ENCODE measurements at regions not wholly inside any gene's neighbourhood (a gene's known extent, or its start where the extent isn't known, plus 50 kb on each side); places are given as distances from the start of the nearest gene placed in this dataset.

DNA sequence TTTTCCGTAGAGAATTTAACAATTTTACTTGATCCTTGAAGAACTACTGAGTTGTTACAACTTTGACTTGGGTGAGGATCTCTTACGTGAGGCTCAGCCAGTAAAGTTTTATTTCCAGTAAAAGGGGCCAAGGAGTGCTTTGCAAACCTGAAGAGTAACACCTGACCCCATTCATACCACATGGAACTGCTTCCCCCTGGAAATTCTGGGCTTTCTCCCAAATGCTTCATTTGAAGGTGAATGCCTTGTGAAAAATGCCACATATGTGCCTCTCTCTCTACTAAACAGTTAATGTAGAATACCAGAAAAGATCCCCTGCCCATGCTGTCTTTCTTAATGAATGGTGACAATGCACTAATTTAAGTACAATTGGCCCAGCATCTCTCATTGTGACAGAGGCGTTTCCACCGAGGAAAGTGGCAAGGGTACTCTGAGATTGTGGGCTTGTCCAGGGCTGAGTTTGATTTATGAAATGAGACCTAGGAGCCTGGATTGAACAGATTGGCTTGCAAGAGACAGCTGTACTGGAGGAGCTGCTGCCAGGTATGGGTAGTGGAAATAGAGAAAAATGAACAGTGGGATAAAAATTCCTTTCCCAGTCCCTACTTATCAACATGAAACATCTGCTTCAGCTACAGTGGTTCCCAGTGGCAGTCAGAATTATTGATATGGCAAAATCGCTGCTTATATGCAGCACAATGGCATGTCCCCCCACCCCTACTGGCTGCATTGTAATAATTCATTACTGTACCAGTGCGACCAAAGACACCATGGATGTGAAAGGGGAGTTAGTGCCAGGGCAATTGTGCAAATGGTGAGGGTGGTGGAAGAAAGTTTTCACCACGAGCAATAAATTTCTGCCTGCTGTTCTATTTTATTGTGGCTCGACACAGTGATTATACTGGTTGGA lies 843.7 kb upstream of the WWC1 start:
- Histone ChIP-seq H2AFZ (ENCODE audit: insufficient read depth, low read depth, low read length, poor library complexity, severe bottlenecking) (no peak overlapping the region), H3K9ac (ENCODE audit: low read length) (no peak overlapping the region), H3K79me2 (ENCODE audit: control insufficient read depth, insufficient read depth, low read length) (no peaks in the 10 kb centered on the region), H3K4me2 (replicated peaks; ENCODE audit: low read depth, low read length, poor library complexity, severe bottlenecking) (no peak overlapping the region), H3K36me3 (replicated peaks in 1 of 2; ENCODE audit: control extremely low read depth in 1 of 2, control insufficient read depth in 1 of 2, extremely low read depth in 1 of 2, insufficient read depth in 2 of 2, low read length in 1 of 2) (no peaks in the 10 kb centered on the region), H4K20me1 (ENCODE audit: control insufficient read depth, insufficient read depth, low read length, poor library complexity, severe bottlenecking) (no peaks in the 10 kb centered on the region), H3K4me1 (ENCODE audit: control insufficient read depth in 2 of 2, insufficient read depth in 2 of 2, low read length in 2 of 2) (no peaks in the 10 kb centered on the region), H3K27me3 (replicated peaks in 1 of 4; ENCODE audit: control extremely low read depth in 1 of 4, control insufficient read depth in 3 of 4, insufficient read depth in 4 of 4, low read length in 3 of 4) (no peaks in the 10 kb centered on the region), H3K9me3 (ENCODE audit: control extremely low read depth in 1 of 3, control insufficient read depth in 2 of 3, insufficient read depth in 1 of 3, low read length in 2 of 3) (no peaks in the 10 kb centered on the region), H3K4me3 (ENCODE audit: control extremely low read depth in 1 of 5, extremely low read depth in 1 of 5, insufficient read depth in 1 of 5, low read depth in 2 of 5, low read length in 4 of 5) (no peak overlapping the region), H3K27ac (ENCODE audit: low read length in 2 of 2) (no peak overlapping the region)
- ChIA-PET CTCF (no interaction called here), POLR2A (no interaction called here)
- 54% methylated on average over 6 of the region's 8 CpGs for WGBS (ENCODE audit: insufficient coverage)
- ATAC-seq (ENCODE audit: low read depth) (no peak), DNase-seq (no peak)
- Mint-ChIP-seq H3K4me3 (no peak overlapping the region), H3K27ac (no peak overlapping the region), H3K9me3 (ENCODE audit: insufficient read depth) (peaks cover 3% of the 10 kb centered on the region), H3K4me1 (no peaks in the 10 kb centered on the region), H3K27me3 (no peaks in the 10 kb centered on the region)
- TF ChIP-seq, protein P1, sequence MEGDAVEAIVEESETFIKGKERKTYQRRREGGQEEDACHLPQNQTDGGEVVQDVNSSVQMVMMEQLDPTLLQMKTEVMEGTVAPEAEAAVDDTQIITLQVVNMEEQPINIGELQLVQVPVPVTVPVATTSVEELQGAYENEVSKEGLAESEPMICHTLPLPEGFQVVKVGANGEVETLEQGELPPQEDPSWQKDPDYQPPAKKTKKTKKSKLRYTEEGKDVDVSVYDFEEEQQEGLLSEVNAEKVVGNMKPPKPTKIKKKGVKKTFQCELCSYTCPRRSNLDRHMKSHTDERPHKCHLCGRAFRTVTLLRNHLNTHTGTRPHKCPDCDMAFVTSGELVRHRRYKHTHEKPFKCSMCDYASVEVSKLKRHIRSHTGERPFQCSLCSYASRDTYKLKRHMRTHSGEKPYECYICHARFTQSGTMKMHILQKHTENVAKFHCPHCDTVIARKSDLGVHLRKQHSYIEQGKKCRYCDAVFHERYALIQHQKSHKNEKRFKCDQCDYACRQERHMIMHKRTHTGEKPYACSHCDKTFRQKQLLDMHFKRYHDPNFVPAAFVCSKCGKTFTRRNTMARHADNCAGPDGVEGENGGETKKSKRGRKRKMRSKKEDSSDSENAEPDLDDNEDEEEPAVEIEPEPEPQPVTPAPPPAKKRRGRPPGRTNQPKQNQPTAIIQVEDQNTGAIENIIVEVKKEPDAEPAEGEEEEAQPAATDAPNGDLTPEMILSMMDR (IDR thresholded peaks at IDR 0.05): no peak
- no peak for TF ChIP-seq EZH2 (IDR thresholded peaks at IDR 0.05; ENCODE audit: borderline replicate concordance, insufficient read depth, low read depth, low read length, poor library complexity, severe bottlenecking)
- intact Hi-C loops (cut with micrococcal nuclease): no loop called here

- CTCF ChIA-PET: no interaction called here
- no peaks in the 10 kb centered on the region for H3K4me1 Mint-ChIP-seq
- TF ChIP-seq EZH2 (IDR thresholded peaks at IDR 0.05; ENCODE audit: borderline replicate concordance, insufficient read depth, low read depth, low read length, poor library complexity, severe bottlenecking): no peak
- TF ChIP-seq, protein P1 (IDR thresholded peaks at IDR 0.05): no peak
Observed at GRCh38 chr5:167448376-167448775, 843.1 kb upstream of the WWC1 start.

More at GRCh38 chr5:167448376-167448775, 843.1 kb upstream of the WWC1 start:
- Mint-ChIP-seq H3K27ac (no peak overlapping the region), H3K9me3 (ENCODE audit: insufficient read depth) (peaks cover 3% of the 10 kb centered on the region), H3K27me3 (no peaks in the 10 kb centered on the region), H3K4me3 (no peak overlapping the region)
- H3K79me2 ChIP-seq (ENCODE audit: control insufficient read depth, insufficient read depth, low read length): no peaks in the 10 kb centered on the region
- POLR2A ChIA-PET: no interaction called here
- DNase-seq: no peak
- no peak overlapping the region for H3K9ac ChIP-seq (ENCODE audit: low read length)
- H3K27ac ChIP-seq (ENCODE audit: low read length in 2 of 2): no peak overlapping the region
- no peaks in the 10 kb centered on the region for H3K27me3 ChIP-seq (replicated peaks in 1 of 4; ENCODE audit: control extremely low read depth in 1 of 4, control insufficient read depth in 3 of 4, insufficient read depth in 4 of 4, low read length in 3 of 4)
- no peak overlapping the region for H3K4me2 ChIP-seq (replicated peaks; ENCODE audit: low read depth, low read length, poor library complexity, severe bottlenecking)
- no peaks in the 10 kb centered on the region for H4K20me1 ChIP-seq (ENCODE audit: control insufficient read depth, insufficient read depth, low read length, poor library complexity, severe bottlenecking)
- H3K36me3 ChIP-seq (replicated peaks in 1 of 2; ENCODE audit: control extremely low read depth in 1 of 2, control insufficient read depth in 1 of 2, extremely low read depth in 1 of 2, insufficient read depth in 2 of 2, low read length in 1 of 2): no peaks in the 10 kb centered on the region
- no CpG with 5 or more reads among the region's 7 CpGs for WGBS (ENCODE audit: insufficient coverage)
- intact Hi-C loops (cut with micrococcal nuclease): no loop called here
- H3K4me3 ChIP-seq (ENCODE audit: control extremely low read depth in 1 of 5, extremely low read depth in 1 of 5, insufficient read depth in 1 of 5, low read depth in 2 of 5, low read length in 4 of 5): no peak overlapping the region
- ATAC-seq (ENCODE audit: low read depth): no peak
- no peaks in the 10 kb centered on the region for H3K9me3 ChIP-seq (ENCODE audit: control extremely low read depth in 1 of 3, control insufficient read depth in 2 of 3, insufficient read depth in 1 of 3, low read length in 2 of 3)
- no peaks in the 10 kb centered on the region for H3K4me1 ChIP-seq (ENCODE audit: control insufficient read depth in 2 of 2, insufficient read depth in 2 of 2, low read length in 2 of 2)
- no peak overlapping the region for H2AFZ ChIP-seq (ENCODE audit: insufficient read depth, low read depth, low read length, poor library complexity, severe bottlenecking)
